C4-2B (cell line): ENCODE measurements at regions not wholly inside any gene's neighbourhood (a gene's known extent, or its start where the extent isn't known, plus 50 kb on each side); places are given as distances from the start of the nearest gene placed in this dataset.

ENCODE experiments used
- H3K27ac ChIP-seq: fragments of 450-650 bp; 2 replicates; pipeline ENCODE4 v1.5.1; 2017
- CTCF ChIP-seq: fragments of 450-650 bp; conservative IDR thresholded peaks from 2 replicates; pipeline ENCODE4 v1.5.1; 2017; ENCODE audit warnings: mild to moderate bottlenecking
- ZFX ChIP-seq: fragments of 450-650 bp; IDR thresholded peaks from 2 replicates; pipeline ENCODE4 v1.6.1; 2017

- no peak overlapping the region for H3K27ac ChIP-seq
- TF ChIP-seq ZFX = no peak
- TF ChIP-seq CTCF = no peak
These were observed 534.2 kb downstream of the ZIC1 start for GRCh38 chr3:147943265-147943945.

- TF ChIP-seq ZFX (no peak), CTCF (peak; percentile 89)
- no peak overlapping the region for H3K27ac ChIP-seq
These were observed 536.9 kb downstream of the ZIC1 start for GRCh38 chr3:147945968-147946519.

- TF ChIP-seq ZFX = no peak
- TF ChIP-seq CTCF = no peak
- H3K27ac ChIP-seq = no peak overlapping the region
These were observed 547.5 kb downstream of the ZIC1 start for GRCh38 chr3:147956615-147957014.

DNA sequence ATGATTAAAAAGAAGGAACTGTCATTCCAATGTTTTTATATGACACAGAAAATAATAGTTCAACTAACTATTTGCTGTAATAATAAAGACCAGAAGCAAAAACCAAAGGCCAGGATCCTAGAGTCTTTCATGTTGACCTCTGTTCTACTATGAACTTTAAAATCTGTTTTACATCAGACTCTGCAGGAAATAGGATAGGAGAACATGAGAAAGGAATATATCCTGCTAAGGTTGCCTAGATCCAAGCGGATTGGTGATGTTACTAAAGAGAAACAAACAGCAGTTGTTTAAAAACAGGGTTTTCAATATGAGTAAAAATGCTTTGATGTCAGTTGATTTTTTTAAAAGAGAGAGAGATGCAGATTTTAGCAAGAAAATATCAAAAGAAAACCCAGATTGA lies 549.6 kb downstream of the ZIC1 start:
- TF ChIP-seq CTCF = no peak
- TF ChIP-seq ZFX = no peak
- H3K27ac ChIP-seq = no peak overlapping the region

GRCh38 chr3:147960786-147961185 lies 551.6 kb downstream of the ZIC1 start:
- H3K27ac ChIP-seq = no peak overlapping the region
- TF ChIP-seq CTCF = no peak
- no peak for TF ChIP-seq ZFX

DNA sequence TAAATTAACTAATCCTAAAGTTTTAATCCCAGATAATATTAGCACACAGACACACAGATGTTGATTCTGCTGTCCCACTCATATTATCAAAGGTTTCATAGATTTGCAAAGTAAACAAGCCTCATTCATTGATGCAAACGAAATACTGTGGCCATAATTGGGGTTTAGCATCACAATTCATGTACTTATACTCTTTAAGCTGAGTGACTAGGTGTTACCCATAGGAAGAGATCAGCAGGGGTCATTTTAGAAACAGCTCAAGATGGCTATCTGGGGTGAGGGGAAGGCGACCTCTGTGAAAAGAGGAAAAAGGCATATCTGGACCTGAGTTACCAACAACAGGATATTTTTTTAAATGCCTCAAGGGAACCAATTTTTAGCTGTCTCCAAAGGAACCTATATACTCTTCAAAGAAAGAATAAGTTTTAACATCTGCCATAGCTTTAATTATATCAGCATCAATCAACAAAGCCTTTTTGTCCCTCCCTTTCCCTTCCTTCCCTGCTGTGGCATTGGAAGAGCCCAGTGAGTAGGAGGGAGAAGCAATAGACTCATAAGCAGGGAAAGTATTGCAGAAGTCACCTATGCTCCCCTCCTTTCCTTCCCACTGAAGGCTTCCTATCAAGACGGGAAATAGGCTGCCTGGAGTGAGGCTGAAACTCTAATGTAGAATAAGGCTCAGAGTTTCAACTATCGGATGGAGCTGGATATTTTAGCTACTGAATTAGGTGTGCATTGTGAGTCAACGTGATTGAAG lies 553.4 kb downstream of the ZIC1 start:
- no peak overlapping the region for H3K27ac ChIP-seq
- TF ChIP-seq CTCF (no peak), ZFX (no peak)

- H3K27ac ChIP-seq = no peak overlapping the region
- TF ChIP-seq ZFX (no peak), CTCF (no peak)
These were observed 554.5 kb downstream of the ZIC1 start for GRCh38 chr3:147963711-147964110.
